Nephron (organoid): ENCODE measurements at regions not wholly inside any gene's neighbourhood (a gene's known extent, or its start where the extent isn't known, plus 50 kb on each side); places are given as distances from the start of the nearest gene placed in this dataset.

Experiments used
- H3K27ac Mint-ChIP-seq, 3 experiments: 2 replicates each; pipeline ENCODE4 v1.8.0; 2020; ENCODE audit warnings: mixed read lengths in 3 of 3, mild to moderate bottlenecking in 2 of 3, moderate library complexity in 1 of 3
- H3K27me3 Mint-ChIP-seq: 2 replicates; pipeline ENCODE4 v1.8.0; 2021; ENCODE audit warnings: low read depth, mild to moderate bottlenecking, moderate library complexity, mixed read lengths
- H3K36me3 Mint-ChIP-seq: 2 replicates; pipeline ENCODE4 v1.8.0; 2020; ENCODE audit warnings: low read depth, mixed read lengths
- H3K4me1 Mint-ChIP-seq: 2 replicates; pipeline ENCODE4 v1.8.0; 2020; ENCODE audit warnings: mixed read lengths
- H3K4me3 Mint-ChIP-seq, 3 experiments: 2 replicates each; pipeline ENCODE4 v1.8.0; 2020; ENCODE audit warnings: mild to moderate bottlenecking in 3 of 3, mixed read lengths in 3 of 3, moderate library complexity in 2 of 3
- H3K9me3 Mint-ChIP-seq: 2 replicates; pipeline ENCODE4 v1.8.0; 2020; ENCODE audit warnings: mixed read lengths
- CTCF ChIP-seq, 3 experiments: fragments of 200-600 bp; sonication (generic); IDR thresholded peaks; one replicate each; pipeline ENCODE4 v1.5.0; 2021; ENCODE audit warnings: antibody characterized with exemption in 3 of 3; ENCODE audit not compliant: unreplicated experiment in 3 of 3

GRCh38 chr2:61774351-61774750, 79.5 kb downstream of the FAM161A start:
- H3K9me3 Mint-ChIP-seq: no peaks in the 10 kb centered on the region
- no peak overlapping the region for H3K27ac Mint-ChIP-seq
- peaks cover 3% of the 10 kb centered on the region for H3K27me3 Mint-ChIP-seq
- no peaks in the 10 kb centered on the region for H3K4me1 Mint-ChIP-seq
- no peaks in the 10 kb centered on the region for H3K36me3 Mint-ChIP-seq
- TF ChIP-seq CTCF (IDR thresholded peaks at IDR 0.05; ENCODE audit: unreplicated experiment in 3 of 3): no peak
- no peak overlapping the region for H3K4me3 Mint-ChIP-seq

- peaks cover 3% of the 10 kb centered on the region for H3K27me3 Mint-ChIP-seq
- TF ChIP-seq CTCF (IDR thresholded peaks at IDR 0.05; ENCODE audit: unreplicated experiment in 3 of 3): no peak
- H3K9me3 Mint-ChIP-seq: no peaks in the 10 kb centered on the region
- H3K4me1 Mint-ChIP-seq: no peaks in the 10 kb centered on the region
- no peak overlapping the region for H3K27ac Mint-ChIP-seq
- H3K4me3 Mint-ChIP-seq: no peak overlapping the region
- no peaks in the 10 kb centered on the region for H3K36me3 Mint-ChIP-seq
Observed at GRCh38 chr2:61771904-61772845, 81.7 kb downstream of the FAM161A start.

- Mint-ChIP-seq H3K27ac (no peak overlapping the region), H3K4me1 (no peaks in the 10 kb centered on the region), H3K27me3 (peaks cover under 1% of the 10 kb centered on the region), H3K36me3 (no peaks in the 10 kb centered on the region), H3K4me3 (no peak overlapping the region), H3K9me3 (no peaks in the 10 kb centered on the region)
- no peak for TF ChIP-seq CTCF (IDR thresholded peaks at IDR 0.05; ENCODE audit: unreplicated experiment in 3 of 3)
Observed at GRCh38 chr2:61770746-61771145, 83.1 kb downstream of the FAM161A start.

- Mint-ChIP-seq H3K4me3 (no peak overlapping the region), H3K27ac (no peak overlapping the region), H3K36me3 (no peaks in the 10 kb centered on the region), H3K27me3 (no peaks in the 10 kb centered on the region), H3K9me3 (no peaks in the 10 kb centered on the region), H3K4me1 (no peaks in the 10 kb centered on the region)
- TF ChIP-seq CTCF (IDR thresholded peaks at IDR 0.05; ENCODE audit: unreplicated experiment in 3 of 3): no peak
Observed at GRCh38 chr2:61770298-61770697, 83.6 kb downstream of the FAM161A start.

- Mint-ChIP-seq H3K27me3 (no peaks in the 10 kb centered on the region), H3K4me1 (no peaks in the 10 kb centered on the region), H3K4me3 (no peak overlapping the region), H3K27ac (no peak overlapping the region), H3K36me3 (no peaks in the 10 kb centered on the region), H3K9me3 (peaks cover 5% of the 10 kb centered on the region)
- no peak for TF ChIP-seq CTCF (IDR thresholded peaks at IDR 0.05; ENCODE audit: unreplicated experiment in 3 of 3)
Observed at GRCh38 chr2:61769093-61769675, 84.7 kb downstream of the FAM161A start.
